RKO (cell line): ENCODE measurements at regions not wholly inside any gene's neighbourhood (a gene's known extent, or its start where the extent isn't known, plus 50 kb on each side); places are given as distances from the start of the nearest gene placed in this dataset.

Experiments used
- DNase-seq: peaks from one replicate; pipeline ENCODE4 v3.0.0-alpha.2; 2016; ENCODE audit warnings: low spot score

DNA sequence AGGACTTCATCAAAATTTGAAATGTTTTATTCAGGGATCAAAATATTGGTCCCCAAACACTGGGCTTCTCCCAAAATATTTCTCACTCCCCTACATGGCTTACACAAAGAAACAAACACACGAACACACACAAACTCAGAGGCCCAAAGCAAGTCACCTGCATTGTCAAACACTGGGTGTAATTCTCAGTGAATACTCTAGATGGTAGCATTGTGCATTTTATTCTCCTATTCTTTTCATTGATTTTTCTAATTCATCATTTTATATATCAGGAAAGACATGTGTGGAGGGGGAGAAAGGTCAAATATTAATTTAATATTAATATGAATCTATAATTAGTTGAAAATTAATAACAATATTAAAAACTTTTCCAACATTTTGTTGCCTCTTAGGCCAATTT lies 72.3 kb upstream of the TNMD start:
- DNase-seq, result peak; percentile 42

GRCh38 chrX:100494646-100495370 lies 84.7 kb upstream of the PCDH19 start:
- DNase-seq, result no peak

DNA sequence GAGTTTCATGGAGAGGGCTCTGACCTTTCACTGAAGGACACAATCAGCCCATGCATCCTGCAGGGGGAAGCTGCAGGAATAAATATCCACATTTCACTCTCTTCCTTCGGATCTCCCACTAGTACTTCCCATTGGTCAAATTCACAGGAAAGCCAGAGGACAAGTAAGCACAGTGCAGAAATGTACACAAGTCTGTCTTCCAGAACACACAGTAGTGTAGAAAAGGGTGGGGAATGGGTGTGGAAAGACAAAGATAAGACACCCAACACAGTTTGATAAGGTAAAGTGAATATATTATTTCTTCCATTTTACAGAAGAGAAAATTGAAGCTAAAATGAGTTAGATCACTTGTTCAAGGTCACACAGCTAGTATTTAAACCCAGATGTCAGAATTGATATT lies 81.1 kb upstream of the PCDH19 start:
- no peak for DNase-seq

DNA sequence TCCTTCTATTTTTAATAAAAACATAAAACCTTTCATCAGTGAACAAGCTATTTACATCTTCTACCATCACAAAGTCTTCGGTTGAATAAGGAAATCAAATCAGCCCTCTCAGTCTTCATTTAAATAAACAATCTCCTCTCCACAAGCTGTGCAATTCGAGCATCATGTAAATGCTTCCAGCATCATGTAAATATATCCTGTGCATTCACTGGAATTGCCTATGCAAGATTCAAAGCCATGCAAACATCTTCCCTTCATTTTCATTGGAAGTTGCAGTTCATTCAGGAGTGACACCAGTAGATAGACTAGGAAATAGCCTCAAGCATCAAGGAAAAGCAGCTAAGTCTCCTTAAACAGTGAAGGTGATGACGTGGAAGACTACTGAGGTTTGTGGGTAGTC lies 77.7 kb upstream of the PCDH19 start:
- DNase-seq, result no peak

GRCh38 chrX:100484971-100485370 lies 74.9 kb upstream of the PCDH19 start:
- no peak for DNase-seq

GRCh38 chrX:100479329-100479728 lies 69.3 kb upstream of the PCDH19 start:
- DNase-seq, result no peak

GRCh38 chrX:100478714-100479306 lies 68.7 kb upstream of the PCDH19 start:
- no peak for DNase-seq

- DNase-seq, result no peak
These were observed 67.9 kb upstream of the PCDH19 start for GRCh38 chrX:100477958-100478357.

DNA sequence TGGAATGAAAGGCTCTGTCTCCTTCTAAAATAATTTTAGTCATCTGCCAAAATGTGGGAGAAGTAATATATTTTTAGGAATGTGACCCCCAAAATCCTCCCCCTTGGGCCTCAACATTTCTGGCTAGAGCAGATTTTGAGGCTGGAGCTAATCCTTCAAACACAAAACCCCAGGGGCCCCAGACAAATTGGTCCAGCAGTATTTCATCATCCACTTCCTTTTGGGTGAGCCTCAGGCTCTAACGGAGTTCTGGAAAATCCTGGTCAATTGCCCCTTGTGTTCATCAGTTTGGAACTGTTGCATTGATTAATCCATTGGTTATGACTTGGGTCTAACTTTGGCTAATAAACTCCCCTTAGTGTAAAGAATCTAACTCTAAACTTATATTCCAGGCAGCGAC lies 67.4 kb upstream of the PCDH19 start:
- no peak for DNase-seq
